HCT116 (cell line): ENCODE measurements at regions not wholly inside any gene's neighbourhood (a gene's known extent, or its start where the extent isn't known, plus 50 kb on each side); places are given as distances from the start of the nearest gene placed in this dataset.
"Not testable (repeated sequence)": the region's sequence is repeated elsewhere in the genome, so short reads cannot be mapped to it uniquely, and the experiment has no call there.

Experiments
- CEBPB ChIP-seq: IDR thresholded peaks from 2 replicates; pipeline ENCODE4 v1.6.1; 2012; ENCODE audit warnings: low read depth
- CTCF ChIP-seq, 3 experiments: fragments of 200-600 bp in 1 of 3; sonication (generic) in 1 of 3; IDR thresholded peaks in 2 of 3; conservative IDR thresholded peaks in 1 of 3; 2 replicates each; pipeline ENCODE4 v1.5.1; 2012 to 2017; ENCODE audit warnings: low read depth in 2 of 3, low read length in 2 of 3, antibody characterized with exemption in 1 of 3, borderline replicate concordance in 1 of 3, control low read depth in 1 of 3, mild to moderate bottlenecking in 1 of 3, mixed read lengths in 1 of 3, mixed run types in 1 of 3, moderate library complexity in 1 of 3; ENCODE audit not compliant: insufficient read depth in 1 of 3
- EGR1 ChIP-seq: IDR thresholded peaks from 2 replicates; pipeline ENCODE4 v1.6.1; 2012; ENCODE audit warnings: low read depth
- EZH2 ChIP-seq: fragments of 200-600 bp; sonication (generic); IDR thresholded peaks from 2 replicates; pipeline ENCODE4 v1.6.1; 2017; ENCODE audit warnings: antibody characterized with exemption, mixed run types
- JUND ChIP-seq: IDR thresholded peaks from 2 replicates; pipeline ENCODE4 v1.6.1; 2012
- POLR2A ChIP-seq: IDR thresholded peaks from 2 replicates; pipeline ENCODE4 v1.7.0; 2011; ENCODE audit warnings: borderline replicate concordance; ENCODE audit not compliant: insufficient read depth, insufficient read length; ENCODE audit errors: extremely low read depth
- POLR2AphosphoS5 ChIP-seq: IDR thresholded peaks from 2 replicates; pipeline ENCODE4 v1.6.1; 2011; ENCODE audit warnings: mild to moderate bottlenecking, low read depth, low read length, moderate library complexity
- REST ChIP-seq: IDR thresholded peaks from 2 replicates; pipeline ENCODE4 v1.6.1; 2012; ENCODE audit warnings: low read depth
- ZNF274 ChIP-seq: fragments of 200-500 bp; sonication (Bioruptor generic); IDR thresholded peaks from 2 replicates; pipeline ENCODE4 v1.6.1; 2014; ENCODE audit warnings: mild to moderate bottlenecking, low read depth, low read length, inconsistent platforms

GRCh38 chr1:47602491-47602890 is 164.6 kb downstream of the FOXD2 start:
- TF ChIP-seq REST; CTCF (IDR thresholded peaks at IDR 0.05 in 2 of 3, conservative IDR thresholded peaks at IDR 0.05 in 1 of 3; ENCODE audit: borderline replicate concordance in 1 of 3, insufficient read depth in 1 of 3, low read depth in 2 of 3, low read length in 2 of 3); POLR2A; POLR2AphosphoS5; EZH2; EGR1; ZNF274; CEBPB; JUND: not testable (repeated sequence)
